ENCODE measurements at regions not wholly inside any gene's neighbourhood (a gene's known extent, or its start where the extent isn't known, plus 50 kb on each side); places are given as distances from the start of the nearest gene placed in this dataset.
"Not testable (repeated sequence)": the region's sequence is repeated elsewhere in the genome, so short reads cannot be mapped to it uniquely, and the experiment has no call there.

DNA sequence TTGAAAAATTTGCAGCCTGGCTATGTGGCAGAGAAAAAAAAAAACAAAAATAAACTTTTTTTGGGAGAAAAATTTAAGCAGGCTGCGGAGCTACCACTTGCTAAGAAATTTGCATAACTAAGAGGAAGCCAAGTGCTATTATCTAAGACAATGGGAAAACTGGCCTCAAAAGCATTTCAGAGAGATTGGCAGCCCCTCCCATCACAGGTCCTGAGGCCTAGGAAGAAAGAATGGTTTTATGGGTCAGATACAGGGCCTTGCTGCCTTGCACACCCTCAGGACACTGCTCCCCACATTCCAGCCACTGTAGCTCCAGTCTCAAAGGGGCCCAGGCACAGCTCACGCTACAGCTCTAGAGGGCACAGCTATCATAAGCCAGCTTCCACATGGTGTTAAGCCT lies 777.9 kb downstream of the TENT5A start:
- TF ChIP-seq, protein P1, sequence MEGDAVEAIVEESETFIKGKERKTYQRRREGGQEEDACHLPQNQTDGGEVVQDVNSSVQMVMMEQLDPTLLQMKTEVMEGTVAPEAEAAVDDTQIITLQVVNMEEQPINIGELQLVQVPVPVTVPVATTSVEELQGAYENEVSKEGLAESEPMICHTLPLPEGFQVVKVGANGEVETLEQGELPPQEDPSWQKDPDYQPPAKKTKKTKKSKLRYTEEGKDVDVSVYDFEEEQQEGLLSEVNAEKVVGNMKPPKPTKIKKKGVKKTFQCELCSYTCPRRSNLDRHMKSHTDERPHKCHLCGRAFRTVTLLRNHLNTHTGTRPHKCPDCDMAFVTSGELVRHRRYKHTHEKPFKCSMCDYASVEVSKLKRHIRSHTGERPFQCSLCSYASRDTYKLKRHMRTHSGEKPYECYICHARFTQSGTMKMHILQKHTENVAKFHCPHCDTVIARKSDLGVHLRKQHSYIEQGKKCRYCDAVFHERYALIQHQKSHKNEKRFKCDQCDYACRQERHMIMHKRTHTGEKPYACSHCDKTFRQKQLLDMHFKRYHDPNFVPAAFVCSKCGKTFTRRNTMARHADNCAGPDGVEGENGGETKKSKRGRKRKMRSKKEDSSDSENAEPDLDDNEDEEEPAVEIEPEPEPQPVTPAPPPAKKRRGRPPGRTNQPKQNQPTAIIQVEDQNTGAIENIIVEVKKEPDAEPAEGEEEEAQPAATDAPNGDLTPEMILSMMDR (IDR thresholded peaks at IDR 0.05; ENCODE audit: insufficient read depth, low read depth, low read length, missing control alignments), result no peak
- H3K4me3 ChIP-seq (ENCODE audit: low read length), result no peak overlapping the region
- no peak for DNase-seq (ENCODE audit: low read depth)

- TF ChIP-seq, protein P1 (IDR thresholded peaks at IDR 0.05; ENCODE audit: insufficient read depth, low read depth, low read length, missing control alignments), result no peak
- H3K4me3 ChIP-seq (ENCODE audit: low read length), result no peak overlapping the region
- peak; percentile 12 for DNase-seq (ENCODE audit: low read depth)
Measured at GRCh38 chr6:80969439-80969838, 783.0 kb downstream of the TENT5A start.

DNA sequence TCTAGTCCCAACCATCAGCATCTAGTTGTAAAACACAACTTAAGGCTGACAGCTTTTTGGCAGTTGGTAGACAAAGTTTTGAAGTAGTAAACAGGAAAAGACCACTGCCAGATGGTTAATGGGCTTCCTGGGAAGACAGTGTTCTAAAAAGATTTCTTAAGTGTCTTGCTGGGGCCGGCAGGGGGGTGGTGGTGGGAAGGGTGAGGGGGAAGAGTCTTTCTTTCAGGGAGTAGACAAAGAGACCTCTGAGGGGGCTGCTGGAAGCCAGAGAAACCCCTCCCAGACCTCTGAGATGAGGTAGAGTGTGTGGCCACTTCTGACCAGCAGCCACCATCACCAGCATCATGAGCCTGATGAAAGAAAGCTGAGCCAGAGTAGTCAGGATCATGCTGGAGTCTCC lies 784.9 kb downstream of the TENT5A start:
- no peak for DNase-seq (ENCODE audit: low read depth)
- no peak overlapping the region for H3K4me3 ChIP-seq (ENCODE audit: low read length)
- TF ChIP-seq, protein P1 (IDR thresholded peaks at IDR 0.05; ENCODE audit: insufficient read depth, low read depth, low read length, missing control alignments), result no peak

DNA sequence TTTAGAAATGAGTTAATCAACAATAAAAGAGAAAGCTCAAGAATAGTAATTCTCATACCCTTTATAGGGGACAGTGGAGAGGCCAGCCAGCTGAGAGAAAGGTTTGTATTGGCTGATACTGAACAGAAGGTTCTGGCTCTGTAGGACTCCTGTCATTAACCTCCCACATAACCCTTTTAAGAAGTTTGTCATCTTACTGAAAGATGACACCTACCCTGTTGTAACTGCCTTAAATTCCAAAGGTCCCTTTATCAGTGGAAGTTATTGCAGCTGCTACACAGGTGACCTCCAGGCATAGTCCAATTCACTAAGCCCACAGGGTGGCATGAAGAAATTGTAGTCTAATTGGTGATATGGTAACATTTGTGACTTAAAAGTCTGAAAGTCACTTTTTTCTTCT lies 790.1 kb downstream of the TENT5A start:
- DNase-seq (ENCODE audit: low read depth), result no peak
- H3K4me3 ChIP-seq (ENCODE audit: low read length), result no peak overlapping the region
- TF ChIP-seq, protein P1 (IDR thresholded peaks at IDR 0.05; ENCODE audit: insufficient read depth, low read depth, low read length, missing control alignments), result no peak

GRCh38 chr6:80961166-80961565 lies 791.3 kb downstream of the TENT5A start:
- no peak for DNase-seq (ENCODE audit: low read depth)
- TF ChIP-seq, protein P1 (IDR thresholded peaks at IDR 0.05; ENCODE audit: insufficient read depth, low read depth, low read length, missing control alignments), result no peak
- no peak overlapping the region for H3K4me3 ChIP-seq (ENCODE audit: low read length)

- H3K4me3 ChIP-seq (ENCODE audit: low read length), result no peak overlapping the region
- TF ChIP-seq, protein P1 (IDR thresholded peaks at IDR 0.05; ENCODE audit: insufficient read depth, low read depth, low read length, missing control alignments), result no peak
- DNase-seq (ENCODE audit: low read depth), result no peak
Measured at GRCh38 chr6:80959034-80959433, 793.4 kb downstream of the TENT5A start.

GRCh38 chr6:80956898-80957297 lies 795.6 kb downstream of the TENT5A start:
- TF ChIP-seq, protein P1 (IDR thresholded peaks at IDR 0.05; ENCODE audit: insufficient read depth, low read depth, low read length, missing control alignments), result no peak
- no peak overlapping the region for H3K4me3 ChIP-seq (ENCODE audit: low read length)
- no peak for DNase-seq (ENCODE audit: low read depth)

- DNase-seq (ENCODE audit: low read depth); H3K4me3 ChIP-seq (ENCODE audit: low read length): not testable (repeated sequence)
Measured at GRCh38 chr6:80952479-80952878, 800.0 kb downstream of the TENT5A start.

Data from epithelial cell of esophagus (primary cell).